ENCODE measurements at regions not wholly inside any gene's neighbourhood (a gene's known extent, or its start where the extent isn't known, plus 50 kb on each side); places are given as distances from the start of the nearest gene placed in this dataset.

DNA sequence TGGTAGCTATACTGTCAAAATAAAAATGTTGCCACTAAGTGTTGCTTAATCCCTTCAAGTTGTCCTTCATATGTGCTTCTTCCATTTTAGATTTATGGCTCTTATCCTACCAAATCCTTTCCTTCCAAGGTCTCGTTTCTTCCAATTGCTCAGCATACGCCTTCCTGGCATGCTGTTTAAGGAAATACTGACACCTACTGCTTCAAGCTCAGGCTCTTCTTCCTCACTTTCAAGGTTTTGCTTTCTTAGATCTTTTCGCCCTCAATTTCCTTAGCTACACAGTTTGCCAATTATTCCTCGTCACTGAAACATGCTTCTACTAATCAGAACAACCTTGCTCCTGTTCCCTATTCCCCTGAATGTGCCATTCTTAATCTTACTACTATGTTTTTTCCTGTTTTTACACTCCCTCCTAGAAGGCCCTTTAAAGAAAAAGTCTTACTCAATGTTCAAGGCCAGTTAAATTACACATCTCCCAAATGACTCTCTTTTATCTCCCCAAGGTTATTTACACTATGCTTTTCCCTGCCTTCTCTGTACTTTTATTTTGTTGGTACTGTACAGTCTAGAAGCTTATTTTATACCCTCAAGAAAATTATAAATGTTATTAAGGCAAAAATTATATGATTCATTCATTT is 343.1 kb downstream of the MZT1 start:
- in situ Hi-C loops (cut with MboI; ENCODE audit: low sequenced_read_pairs): no loop called here

DNA sequence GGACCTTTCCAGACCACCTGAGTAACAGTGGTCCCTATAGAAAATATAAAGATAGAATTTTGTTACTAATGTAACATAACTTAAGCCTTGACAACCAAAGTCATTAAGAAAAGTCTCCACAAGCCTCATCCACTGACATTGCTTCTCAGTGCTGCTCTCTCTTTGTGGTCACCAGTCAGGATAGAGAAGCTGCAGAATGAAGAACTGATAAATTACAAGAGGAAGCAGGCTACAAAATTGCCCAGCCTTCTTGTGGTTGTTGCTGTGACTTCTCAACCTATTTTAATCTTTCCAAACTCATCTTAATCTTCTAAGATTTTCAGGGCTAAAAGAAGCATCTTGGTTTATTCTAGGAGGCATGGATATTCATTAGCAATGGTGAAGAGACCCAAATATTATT is 343.8 kb downstream of the MZT1 start:
- in situ Hi-C loops (cut with MboI; ENCODE audit: low sequenced_read_pairs): no loop called here

DNA sequence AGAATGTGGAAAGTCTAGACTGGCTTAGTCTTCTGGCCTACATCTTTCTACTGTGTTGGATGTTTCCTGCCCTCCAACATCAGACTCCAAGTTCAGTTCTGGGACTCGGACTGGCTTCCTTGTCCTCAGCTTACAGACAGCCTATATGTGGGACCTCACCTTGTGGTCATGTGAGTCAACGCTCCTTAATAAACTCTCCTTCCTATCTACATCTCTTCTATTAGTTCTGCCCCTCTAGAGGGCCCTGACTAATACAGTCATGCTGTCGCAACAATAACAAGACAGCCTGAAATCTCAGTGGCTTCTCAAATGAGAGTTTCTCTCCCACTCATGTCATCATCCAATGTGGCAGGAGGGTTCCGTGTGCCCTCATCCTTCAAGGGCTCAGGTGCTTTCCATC is 347.8 kb downstream of the MZT1 start:
- in situ Hi-C loops (cut with MboI; ENCODE audit: low sequenced_read_pairs): no loop called here

DNA sequence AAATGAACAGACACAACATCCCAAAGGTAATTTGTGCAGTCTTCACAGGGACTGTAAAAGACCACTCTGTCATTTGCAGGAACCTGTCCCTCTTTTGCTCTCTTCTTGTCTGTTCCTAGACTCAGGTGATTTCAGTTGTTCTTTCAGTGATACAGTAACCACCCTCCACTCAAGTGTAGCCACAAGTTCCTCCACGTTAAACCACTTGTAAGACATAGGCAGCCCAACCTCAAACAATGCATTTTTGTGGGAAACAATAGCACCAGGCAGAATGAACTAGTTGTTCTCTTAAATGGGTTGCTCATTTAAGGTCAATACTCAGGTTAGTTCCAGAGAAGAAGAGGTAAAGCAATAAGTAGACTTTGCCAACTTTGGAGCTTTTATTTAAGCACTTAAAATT is 359.4 kb downstream of the MZT1 start:
- in situ Hi-C loops (cut with MboI; ENCODE audit: low sequenced_read_pairs): no loop called here

DNA sequence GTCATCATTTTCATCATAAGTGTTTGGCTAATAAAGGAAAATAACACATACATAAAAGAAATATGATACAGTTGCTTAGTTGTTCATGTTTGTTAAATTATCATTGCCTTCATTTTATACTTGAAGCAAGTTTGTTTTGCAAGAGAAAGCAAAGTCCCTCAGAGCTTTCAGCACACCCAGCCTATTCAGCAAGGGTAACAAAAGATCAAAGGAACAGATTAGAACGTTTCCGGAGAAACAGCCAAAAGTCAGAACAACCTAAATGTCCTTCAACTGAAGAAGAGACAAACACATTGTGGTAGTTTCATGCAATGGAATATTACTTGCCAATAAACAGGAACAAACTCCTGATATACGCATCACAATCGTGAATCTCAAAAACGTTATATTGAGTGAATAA is 380.7 kb downstream of the MZT1 start:
- in situ Hi-C loops (cut with MboI; ENCODE audit: low sequenced_read_pairs): no loop called here

DNA sequence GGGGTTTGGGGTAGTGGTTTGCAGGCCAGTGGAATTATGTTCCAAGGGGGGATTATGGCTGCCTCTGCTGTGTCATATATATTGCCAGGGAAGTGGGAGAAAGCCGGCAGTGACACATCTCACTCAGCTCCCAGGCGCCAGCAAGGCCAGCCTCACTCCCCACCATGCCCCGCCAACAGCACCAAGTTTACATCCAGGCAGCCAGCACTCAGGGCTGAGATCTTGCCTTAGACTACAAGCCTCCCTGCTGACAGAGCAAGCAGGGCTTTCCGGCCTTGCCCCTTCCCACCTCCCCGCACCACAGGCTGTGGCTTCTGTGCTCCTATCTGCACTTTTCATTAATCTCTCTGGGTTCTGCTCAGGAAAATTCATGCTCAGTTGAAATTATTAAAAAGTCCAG is 385.1 kb downstream of the MZT1 start:
- in situ Hi-C loops (cut with MboI; ENCODE audit: low sequenced_read_pairs): no loop called here

DNA sequence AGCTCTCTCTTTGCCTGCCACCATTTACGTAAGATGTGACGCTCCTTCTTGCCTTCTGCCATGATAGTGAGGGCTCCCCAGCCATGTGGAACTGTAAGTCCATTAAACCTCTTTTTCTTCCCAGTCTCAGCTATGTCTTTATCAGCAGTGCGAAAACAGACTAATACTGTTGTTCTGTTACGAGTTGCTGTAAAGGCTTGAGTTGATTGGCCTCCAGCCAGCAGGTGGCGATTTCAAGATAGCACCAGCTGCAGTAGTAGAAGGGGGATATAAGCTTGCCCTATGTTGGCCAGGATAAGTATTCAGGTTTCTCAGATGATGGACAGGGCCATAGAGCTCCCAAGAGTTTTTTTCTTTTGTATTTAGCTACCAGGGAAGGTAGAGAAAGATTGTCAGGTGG is 385.5 kb downstream of the MZT1 start:
- in situ Hi-C loops (cut with MboI; ENCODE audit: low sequenced_read_pairs): no loop called here

DNA sequence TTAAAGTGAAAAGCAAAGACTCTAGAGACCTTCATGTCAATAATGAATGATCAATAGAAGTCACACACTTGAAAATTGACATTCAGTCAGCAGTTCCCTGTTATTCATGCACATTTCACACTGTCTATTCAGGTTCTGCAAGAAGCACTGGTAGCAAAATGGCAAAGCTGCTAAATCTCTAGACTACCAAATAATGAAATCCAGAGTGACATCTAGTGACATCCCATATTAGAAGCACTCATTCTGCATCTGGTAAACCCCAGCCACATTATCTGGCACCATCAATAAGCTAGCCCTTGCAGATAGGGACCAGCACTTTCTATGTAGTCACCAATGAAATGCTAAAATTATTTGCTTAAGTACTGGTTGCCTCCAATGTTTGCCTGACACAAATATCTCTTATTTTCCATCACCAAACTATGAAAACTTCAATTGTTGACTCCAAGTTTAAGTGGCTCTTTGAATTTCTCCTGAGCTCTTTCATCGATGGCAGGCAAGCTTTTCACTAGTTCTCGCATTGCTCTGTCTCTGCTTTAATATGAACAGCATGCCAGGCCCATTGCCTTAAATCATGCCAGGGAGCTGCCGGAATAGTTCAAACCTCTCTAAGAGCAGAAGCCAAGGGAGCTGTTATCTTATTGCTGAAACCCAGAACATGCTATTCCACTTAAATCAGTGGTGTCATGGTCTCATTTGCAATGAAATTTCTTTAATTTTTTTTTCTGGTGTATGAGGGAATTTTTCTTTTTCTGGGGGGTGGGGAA is 409.9 kb downstream of the MZT1 start:
- in situ Hi-C loops (cut with MboI; ENCODE audit: low sequenced_read_pairs): no loop called here

DNA sequence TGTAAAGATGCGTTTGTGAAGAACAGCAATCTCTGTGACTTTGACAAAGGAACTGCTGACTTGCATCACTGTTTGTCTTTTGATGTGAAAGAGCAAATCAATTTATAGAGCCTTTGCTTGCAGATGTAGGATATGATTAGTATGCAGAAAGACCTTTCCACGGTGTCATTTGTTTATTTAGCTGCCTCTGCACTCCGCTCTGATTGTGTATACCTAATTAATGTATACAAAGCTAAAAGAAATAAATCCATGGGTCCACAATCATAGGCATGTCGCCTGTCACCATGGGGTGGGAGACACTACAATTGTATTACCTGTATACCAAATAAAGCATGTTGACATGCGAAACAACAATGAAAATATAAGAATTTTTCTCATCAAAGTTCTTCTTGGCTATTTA is 410.7 kb downstream of the MZT1 start:
- in situ Hi-C loops (cut with MboI; ENCODE audit: low sequenced_read_pairs): no loop called here

DNA sequence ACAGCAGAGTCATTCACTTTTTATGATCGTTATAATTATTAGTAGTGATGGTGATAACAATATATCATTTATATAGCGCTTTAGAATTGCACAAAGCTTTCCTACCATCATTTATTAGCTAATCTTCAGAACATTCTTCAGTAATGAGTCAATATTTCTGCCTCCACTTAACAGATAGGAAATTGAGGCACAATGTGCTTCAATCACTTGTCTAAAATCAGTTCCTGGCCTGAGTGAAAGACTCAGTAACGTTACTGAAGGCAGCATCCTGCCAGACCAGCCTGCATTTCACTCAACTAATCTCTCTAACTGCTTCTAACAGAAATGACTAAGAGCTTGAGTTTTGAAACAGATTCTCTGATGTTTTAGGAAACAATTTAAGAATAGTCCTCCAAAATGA is 412.1 kb downstream of the MZT1 start:
- in situ Hi-C loops (cut with MboI; ENCODE audit: low sequenced_read_pairs): no loop called here

DNA sequence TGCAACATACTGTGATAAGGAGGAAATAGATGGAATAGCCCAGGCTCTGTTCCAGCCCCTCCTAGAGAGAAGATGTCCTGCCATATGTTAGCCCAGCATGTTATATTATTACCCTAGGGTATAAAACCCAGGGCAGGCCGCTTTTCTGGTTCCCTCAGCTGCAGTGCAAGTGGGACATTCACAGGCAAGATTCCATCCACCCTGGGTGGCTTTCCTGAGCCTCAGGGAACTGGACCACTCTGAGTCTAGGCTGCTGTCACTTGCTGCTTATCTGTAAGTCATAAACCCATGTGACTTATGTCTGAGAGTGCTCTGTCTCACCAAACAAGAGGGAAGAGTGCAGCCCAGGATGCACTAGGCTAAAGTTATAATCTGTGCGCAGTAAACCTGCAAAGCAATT is 413.2 kb downstream of the MZT1 start:
- in situ Hi-C loops (cut with MboI; ENCODE audit: low sequenced_read_pairs): no loop called here

DNA sequence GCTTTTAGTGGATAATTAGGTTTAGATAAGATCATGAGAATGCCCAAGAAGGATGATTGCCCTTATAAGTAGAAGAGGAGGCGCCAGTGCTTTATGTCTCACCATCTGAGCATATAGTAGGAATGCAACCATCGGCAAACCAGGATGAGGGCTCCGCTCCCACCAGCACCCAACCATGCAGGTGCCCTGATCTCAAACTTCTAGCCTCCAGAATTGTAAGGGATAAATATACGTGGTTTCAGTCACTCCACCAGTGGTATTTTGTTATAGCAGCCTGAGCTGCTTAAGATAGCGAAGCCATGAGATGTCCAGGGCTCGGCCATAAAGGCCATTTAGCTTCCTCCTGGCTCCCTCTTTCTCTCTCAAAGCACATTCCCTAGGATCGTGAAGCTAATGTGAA is 413.9 kb downstream of the MZT1 start:
- in situ Hi-C loops (cut with MboI; ENCODE audit: low sequenced_read_pairs): no loop called here

DNA sequence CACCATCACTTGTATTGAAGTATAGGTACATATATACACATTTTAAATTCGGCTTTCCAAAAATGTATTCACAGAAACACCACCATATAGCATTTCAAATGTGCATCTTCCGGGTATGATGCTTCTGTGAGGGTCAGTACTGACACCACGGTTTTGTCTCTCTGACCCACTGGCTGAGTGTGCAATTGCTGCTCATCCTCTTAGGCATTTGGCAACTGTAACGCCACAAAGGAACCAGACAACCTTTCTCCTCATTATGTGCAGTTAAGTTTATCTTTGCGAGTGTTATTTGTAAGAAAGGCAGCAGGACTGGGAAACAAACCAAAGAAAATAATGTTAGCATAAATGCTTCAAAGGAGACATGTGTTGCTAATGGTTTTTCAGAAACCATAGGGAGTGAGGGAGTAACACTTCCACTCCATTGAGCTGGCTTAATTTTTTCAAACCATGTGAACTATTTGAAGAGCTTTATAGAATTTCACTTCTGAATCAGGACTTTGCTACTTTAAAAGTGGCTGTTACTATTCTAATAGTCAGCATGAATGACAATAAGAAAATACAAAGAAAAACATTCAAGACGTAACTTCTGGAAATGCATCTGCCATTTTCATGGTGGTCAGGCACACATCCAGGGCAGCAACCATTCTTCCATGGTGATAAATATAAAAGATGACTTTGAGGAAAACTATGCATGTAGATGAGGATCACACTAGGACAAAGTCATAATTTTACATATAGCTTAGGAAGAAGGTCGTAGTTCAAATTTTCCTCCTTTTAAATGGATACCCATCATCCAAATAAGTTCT is 423.3 kb downstream of the MZT1 start:
- in situ Hi-C loops (cut with MboI; ENCODE audit: low sequenced_read_pairs): no loop called here

DNA sequence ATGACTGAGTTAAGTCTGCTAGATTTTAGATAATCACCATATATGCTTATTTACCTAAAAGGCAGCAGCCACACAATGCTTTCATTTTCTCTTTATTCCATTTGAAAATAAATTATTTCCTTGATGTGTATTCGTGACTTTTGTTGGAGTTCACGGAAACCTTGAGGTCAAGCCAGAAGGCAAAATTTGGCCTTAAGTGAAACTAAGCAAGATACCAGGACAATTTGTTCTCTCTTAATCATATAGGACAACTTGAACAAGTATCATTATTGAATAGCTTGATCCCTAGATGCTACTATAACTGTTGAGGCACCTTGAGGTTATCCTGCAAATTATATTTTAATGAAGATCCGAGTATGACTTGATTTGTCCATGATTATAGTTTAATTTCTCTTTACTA is 429.2 kb upstream of the DACH1 start:
- in situ Hi-C loops (cut with MboI; ENCODE audit: low sequenced_read_pairs): no loop called here

DNA sequence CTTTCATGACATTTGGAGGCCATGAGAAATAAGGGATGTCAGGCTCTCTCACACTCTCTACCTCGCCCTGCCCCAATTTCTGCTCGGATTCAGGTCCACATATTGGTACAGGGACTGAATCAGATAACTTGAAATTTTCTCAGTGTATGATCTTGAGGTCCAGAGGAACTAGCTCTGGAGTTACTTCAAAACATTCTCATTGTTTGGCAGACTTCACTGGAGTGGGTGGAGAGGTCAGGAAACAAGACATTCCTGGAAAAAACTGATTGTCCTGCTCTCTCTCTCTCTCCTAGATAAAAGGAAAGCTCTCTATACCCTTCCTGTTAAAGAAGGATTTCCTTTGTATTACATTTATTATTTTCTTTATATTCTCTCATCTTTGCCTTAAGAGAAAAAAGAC is 428.1 kb upstream of the DACH1 start:
- in situ Hi-C loops (cut with MboI; ENCODE audit: low sequenced_read_pairs): no loop called here

DNA sequence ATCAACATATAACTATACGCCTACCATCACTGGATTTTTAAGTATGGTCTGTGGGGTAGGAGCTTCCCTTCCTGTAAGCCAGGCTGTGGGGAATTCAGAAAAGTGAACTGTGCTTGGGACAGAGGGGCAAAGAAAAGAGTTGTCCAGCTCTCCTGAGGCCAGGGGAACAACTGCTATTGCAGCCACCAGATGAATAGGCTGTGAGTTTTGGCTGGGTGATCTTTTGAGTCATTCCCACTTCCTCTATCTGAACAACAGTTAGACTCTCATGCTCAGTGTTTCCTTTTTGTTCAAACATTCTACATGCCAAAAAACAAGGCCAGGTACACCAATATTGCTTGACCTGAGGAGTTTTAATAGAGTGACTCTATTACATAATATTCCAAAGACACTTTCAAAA is 426.2 kb upstream of the DACH1 start:
- in situ Hi-C loops (cut with MboI; ENCODE audit: low sequenced_read_pairs): no loop called here

DNA sequence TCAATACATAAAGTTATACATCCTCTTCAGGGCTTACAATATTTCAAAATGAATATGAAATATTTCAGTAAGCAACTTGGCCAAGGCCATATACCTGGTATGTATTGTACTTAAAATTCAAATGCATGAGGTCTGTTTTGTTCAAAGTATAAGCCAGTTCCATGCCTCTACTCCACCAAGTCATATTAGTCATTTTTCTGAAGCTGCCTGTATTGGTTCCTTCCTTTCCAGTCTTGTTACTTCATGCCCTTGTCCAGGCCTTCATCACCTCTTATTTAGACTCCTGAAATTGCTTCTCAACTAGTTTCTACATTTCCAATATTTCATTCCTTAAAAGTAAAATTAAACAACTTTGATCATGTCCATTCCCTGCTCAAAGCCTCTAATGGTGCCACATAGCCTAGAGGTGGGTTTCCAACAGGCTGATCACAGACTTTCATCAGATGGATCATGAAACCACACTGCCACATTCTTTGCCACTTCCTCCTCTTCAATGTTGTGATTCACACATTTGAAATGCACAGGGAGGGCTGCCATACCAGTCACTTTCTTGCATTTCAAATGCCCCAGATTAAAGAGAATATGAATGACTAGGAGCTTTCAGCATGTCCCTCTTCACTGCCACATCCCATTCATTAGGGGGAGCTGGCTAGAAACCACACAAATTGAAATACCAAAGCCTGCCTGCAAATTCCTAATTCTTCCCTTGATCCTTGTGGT is 424.1 kb upstream of the DACH1 start:
- in situ Hi-C loops (cut with MboI; ENCODE audit: low sequenced_read_pairs): no loop called here

DNA sequence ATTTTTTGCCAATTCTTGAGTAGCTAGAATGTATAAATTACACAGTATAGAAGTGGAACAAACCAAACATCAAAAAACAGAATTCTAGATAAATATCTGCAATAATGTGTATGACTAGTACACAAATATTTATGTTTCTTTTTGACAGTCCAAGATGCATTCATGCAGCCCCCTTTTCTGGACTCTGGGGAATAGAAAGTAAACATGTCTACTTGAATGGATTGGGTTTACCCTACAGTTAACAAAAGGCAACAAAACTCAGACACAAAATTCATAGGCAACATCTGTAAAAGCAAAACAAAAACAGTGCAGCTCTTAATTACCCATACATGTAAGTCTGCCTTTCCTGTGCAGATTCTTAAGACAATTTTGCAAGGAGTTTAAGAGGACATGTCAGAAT is 419.4 kb upstream of the DACH1 start:
- in situ Hi-C loops (cut with MboI; ENCODE audit: low sequenced_read_pairs): no loop called here

DNA sequence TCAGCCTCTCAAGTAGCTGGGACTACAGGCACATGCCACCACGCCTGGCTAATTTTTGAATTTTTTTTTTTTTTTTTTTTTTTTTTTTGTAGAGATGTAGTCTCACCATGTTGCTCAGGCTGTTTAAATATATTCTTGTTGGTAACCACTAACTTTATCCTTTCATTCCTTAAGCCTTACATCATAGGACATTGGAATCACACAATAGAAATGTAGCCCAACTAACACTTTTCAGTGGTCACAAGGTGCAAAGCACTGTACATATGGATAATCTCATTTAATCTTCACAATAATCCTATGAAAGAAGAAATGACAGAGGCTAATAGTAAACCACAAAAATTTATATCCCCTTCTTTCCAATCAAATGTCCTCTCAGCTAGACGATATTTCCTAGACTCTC is 417.8 kb upstream of the DACH1 start:
- in situ Hi-C loops (cut with MboI; ENCODE audit: low sequenced_read_pairs): no loop called here

DNA sequence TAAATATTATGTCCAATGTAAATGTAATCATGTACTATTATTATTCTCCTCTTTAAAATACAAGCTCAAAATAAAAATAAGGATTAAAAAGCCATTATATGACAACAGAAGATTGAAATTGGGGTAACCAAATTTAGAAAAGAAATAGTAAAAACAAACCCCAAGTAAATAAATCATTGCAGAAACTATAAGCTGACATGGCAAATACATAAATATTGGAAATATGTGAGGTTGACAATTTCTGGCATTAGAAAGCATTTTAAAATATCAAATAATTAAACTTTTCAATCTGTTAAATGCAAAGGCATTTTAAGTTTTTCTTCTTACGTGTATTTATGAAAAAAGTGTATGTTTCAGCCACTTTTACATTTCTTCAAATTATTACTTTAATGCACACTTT is 394.7 kb upstream of the DACH1 start:
- in situ Hi-C loops (cut with MboI; ENCODE audit: low sequenced_read_pairs): no loop called here

DNA sequence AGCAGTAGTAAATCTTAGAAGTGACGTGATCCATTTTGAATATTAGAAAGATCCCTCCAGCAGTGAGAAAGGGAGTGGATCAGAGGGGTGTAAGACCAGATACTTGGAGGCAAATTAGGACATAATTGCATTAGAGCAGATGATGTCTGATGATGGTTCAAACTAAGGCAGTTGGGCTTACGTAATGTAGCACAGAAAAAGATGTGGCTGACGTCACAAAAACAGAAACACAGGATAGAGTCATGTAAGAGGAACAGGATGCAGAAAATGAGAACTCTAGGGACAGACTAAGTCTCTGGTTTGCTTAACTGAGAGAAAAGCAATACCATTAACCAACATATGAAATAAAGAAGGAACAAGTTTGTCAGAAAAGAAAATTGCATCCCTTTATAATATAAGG is 392.5 kb upstream of the DACH1 start:
- in situ Hi-C loops (cut with MboI; ENCODE audit: low sequenced_read_pairs): no loop called here

Data from HL-60/S4 treated with retinoic acid at 250 ng/mL for 4 days and 3 days (cell line).